ENCODE measurements at regions not wholly inside any gene's neighbourhood (a gene's known extent, or its start where the extent isn't known, plus 50 kb on each side); places are given as distances from the start of the nearest gene placed in this dataset.

GRCh38 chr3:102233881-102234280 is 200.9 kb upstream of the ZPLD1 start:
- DNase-seq (ENCODE audit: low spot score) = no peak

GRCh38 chr3:102235679-102236078 is 199.1 kb upstream of the ZPLD1 start:
- no peak for DNase-seq (ENCODE audit: low spot score)

- no peak for DNase-seq (ENCODE audit: low spot score)
These were observed 197.6 kb upstream of the ZPLD1 start for GRCh38 chr3:102237181-102237580.

GRCh38 chr3:102237838-102238237 is 197.0 kb upstream of the ZPLD1 start:
- DNase-seq (ENCODE audit: low spot score) = no peak

- DNase-seq (ENCODE audit: low spot score) = no peak
These were observed 196.5 kb upstream of the ZPLD1 start for GRCh38 chr3:102238362-102238761.

- DNase-seq (ENCODE audit: low spot score) = no peak
These were observed 194.1 kb upstream of the ZPLD1 start for GRCh38 chr3:102240720-102241119.

- no peak for DNase-seq (ENCODE audit: low spot score)
These were observed 185.7 kb upstream of the ZPLD1 start for GRCh38 chr3:102248981-102249705.

GRCh38 chr3:102255736-102256135 is 179.1 kb upstream of the ZPLD1 start:
- no peak for DNase-seq (ENCODE audit: low spot score)

- no peak for DNase-seq (ENCODE audit: low spot score)
These were observed 176.1 kb upstream of the ZPLD1 start for GRCh38 chr3:102258666-102259227.

GRCh38 chr3:102259663-102260062 is 175.2 kb upstream of the ZPLD1 start:
- no peak for DNase-seq (ENCODE audit: low spot score)

- no peak for DNase-seq (ENCODE audit: low spot score)
These were observed 169.1 kb upstream of the ZPLD1 start for GRCh38 chr3:102265720-102266119.

- no peak for DNase-seq (ENCODE audit: low spot score)
These were observed 165.4 kb upstream of the ZPLD1 start for GRCh38 chr3:102269406-102269805.

GRCh38 chr3:102290241-102290640 is 144.6 kb upstream of the ZPLD1 start:
- DNase-seq (ENCODE audit: low spot score) = no peak

- DNase-seq (ENCODE audit: low spot score) = no peak
These were observed 139.1 kb upstream of the ZPLD1 start for GRCh38 chr3:102295756-102296155.

GRCh38 chr3:102297072-102297658 is 137.7 kb upstream of the ZPLD1 start:
- DNase-seq (ENCODE audit: low spot score) = no peak

GRCh38 chr3:102299125-102299877 is 135.5 kb upstream of the ZPLD1 start:
- no peak for DNase-seq (ENCODE audit: low spot score)

GRCh38 chr3:102301155-102301880 is 133.5 kb upstream of the ZPLD1 start:
- no peak for DNase-seq (ENCODE audit: low spot score)

GRCh38 chr3:102302020-102302419 is 132.8 kb upstream of the ZPLD1 start:
- no peak for DNase-seq (ENCODE audit: low spot score)

- no peak for DNase-seq (ENCODE audit: low spot score)
These were observed 130.3 kb upstream of the ZPLD1 start for GRCh38 chr3:102304550-102304949.

- DNase-seq (ENCODE audit: low spot score) = no peak
These were observed 127.4 kb upstream of the ZPLD1 start for GRCh38 chr3:102307442-102307841.

GRCh38 chr3:102329066-102329465 is 105.7 kb upstream of the ZPLD1 start:
- no peak for DNase-seq (ENCODE audit: low spot score)

GRCh38 chr3:102329561-102329960 is 105.3 kb upstream of the ZPLD1 start:
- DNase-seq (ENCODE audit: low spot score) = no peak

Data from putamen (tissue), 1 donor.